HL-60/S4 treated with phorbol 12-myristate 13-acetate at 8.2 ng/mL for 4 days and 3 days (cell line): ENCODE measurements at regions not wholly inside any gene's neighbourhood (a gene's known extent, or its start where the extent isn't known, plus 50 kb on each side); places are given as distances from the start of the nearest gene placed in this dataset.
"Not testable (repeated sequence)": the region's sequence is repeated elsewhere in the genome, so short reads cannot be mapped to it uniquely, and the experiment has no call there.

Experiments used
- in situ Hi-C: fragments of 300-500 bp; cut with MboI; formaldehyde crosslinking; loops from 2 replicates; pipeline ENCODE4 v1.15.0; 2022; ENCODE audit warnings: low sequenced_read_pairs

DNA sequence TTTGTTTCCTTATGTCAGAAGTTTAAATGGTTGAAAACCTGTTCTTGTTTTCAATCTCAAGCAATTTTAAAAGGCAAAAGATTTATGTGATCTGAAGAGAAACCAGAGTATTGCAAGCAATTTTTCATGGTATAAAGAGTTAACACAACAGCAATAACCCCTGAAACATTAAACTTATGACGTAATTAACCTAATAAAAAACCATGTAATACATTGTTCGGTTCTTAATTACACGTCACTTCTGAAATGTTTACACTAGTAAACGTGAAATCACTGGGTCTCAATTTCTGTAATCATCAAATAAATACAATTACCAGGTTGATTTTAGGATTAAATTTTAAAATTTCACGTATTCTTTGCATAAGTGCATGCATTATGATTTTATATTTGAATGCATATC is 914.5 kb downstream of the NLGN4X start:
- in situ Hi-C loops: no loop called here

DNA sequence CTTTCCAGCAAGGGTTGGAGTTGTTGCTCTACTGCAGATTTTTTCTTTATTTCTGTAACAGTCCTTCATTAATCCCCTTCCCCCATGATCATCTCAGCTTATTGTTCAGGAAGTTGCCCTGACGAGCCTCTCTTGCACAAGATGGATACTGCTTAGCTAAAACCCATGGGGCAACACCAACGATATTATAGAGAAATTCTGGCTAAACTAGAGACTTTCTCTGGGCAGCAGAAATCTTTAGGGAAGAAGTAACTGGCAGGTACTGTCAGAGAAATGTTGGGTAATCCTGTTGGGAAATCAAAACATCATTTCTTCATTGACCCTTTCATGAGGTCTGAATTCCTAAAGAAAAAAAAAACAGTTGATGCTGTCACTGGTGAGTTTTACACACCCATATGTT is 921.3 kb downstream of the NLGN4X start:
- in situ Hi-C loops: no loop called here

DNA sequence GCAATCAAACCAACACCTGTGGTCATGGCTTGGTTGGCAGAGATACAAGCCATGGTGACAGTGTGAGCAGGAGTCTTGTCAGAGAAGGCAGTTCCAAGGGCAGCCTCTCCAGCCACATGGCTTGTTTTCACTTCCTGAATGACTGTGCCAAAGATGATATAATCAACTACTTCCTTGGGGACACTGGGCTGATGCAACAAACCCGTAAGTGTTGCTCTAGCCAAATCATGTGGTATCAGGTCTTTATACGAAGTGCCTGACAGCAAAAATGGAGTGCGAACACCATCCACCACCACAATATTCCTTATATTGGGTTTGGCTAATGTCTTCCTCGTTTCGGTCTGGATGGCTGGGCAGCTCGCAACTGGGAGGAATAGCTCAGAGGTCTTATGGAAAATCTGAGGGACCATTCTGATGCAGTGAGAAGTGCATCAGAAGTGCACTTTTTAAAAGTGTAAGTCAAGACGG is 922.0 kb downstream of the NLGN4X start:
- in situ Hi-C loops: no loop called here

DNA sequence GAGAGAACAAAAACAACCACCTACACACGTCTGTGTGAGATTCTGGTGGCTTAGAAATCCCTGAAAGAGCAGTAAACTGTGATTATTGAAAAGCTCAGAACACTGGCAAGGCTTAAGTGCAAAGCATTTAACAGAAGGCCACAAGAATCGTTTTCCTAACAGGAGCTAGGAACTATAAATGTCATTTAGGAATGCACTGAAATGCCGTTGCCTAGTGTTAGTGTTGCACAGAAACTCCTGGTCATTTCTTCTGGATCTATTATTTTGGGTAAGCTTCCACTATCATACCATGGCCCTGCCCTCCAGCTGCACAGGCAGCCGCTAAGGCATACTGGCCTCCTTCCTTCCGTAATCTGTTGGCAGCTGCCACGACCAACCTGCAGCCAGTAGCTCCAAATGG is 923.2 kb downstream of the NLGN4X start:
- in situ Hi-C loops: no loop called here

DNA sequence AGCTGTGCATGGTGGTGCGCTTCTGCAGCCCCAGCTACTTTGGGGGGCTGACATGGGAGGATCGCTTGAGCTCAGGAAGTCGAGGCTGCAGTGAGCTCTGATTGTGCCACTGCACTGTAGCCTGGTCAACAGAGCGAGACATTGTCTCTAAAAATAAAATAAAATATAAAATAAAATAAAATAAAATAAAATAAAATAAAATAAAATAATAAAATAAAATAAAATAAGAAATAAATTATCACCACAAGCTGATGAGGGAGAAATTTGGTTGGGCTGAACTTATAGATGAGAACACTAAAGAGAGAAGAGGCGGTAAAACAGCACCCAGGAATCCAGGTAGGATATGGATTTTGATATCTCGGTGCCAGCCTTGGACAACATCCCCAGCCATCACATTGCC is 933.7 kb downstream of the NLGN4X start:
- in situ Hi-C loops: no loop called here

DNA sequence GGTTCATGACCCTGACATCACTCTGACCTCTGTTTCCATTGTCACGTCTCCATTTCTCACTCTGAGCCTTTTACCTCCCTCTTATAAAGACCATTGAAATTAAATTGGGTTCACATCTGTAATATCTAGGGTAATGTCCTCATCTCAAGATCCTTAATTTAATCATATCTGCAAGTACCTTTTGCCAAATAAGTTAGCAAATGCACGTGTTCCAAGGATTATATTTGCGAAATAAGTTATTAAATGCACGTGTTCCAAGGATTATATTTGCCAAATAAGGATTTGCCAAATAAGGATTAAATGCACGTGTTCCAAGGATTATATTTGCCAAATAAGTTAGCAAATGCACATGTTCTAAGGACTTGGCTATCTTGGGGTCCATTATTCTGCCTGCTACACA is 938.0 kb downstream of the NLGN4X start:
- in situ Hi-C loops: no loop called here

DNA sequence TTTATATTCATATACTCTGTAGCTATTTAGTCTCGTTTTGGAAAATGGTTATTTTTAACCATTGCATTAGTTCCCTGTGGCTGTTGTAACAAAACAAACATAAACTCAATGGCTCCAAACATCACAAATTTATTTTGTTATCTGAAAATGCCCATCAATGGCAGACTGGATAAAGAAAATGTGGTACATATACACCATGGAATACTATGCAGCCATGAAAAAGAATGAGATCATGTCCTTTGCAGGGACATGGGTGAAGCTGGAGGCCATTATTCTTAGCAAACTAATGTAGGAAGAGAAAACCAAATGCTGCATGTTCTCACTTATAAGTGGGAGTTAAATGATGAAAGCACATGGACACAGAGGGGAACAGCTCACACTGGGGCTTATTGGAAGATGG is 938.7 kb downstream of the NLGN4X start:
- in situ Hi-C loops: not testable (repeated sequence)

DNA sequence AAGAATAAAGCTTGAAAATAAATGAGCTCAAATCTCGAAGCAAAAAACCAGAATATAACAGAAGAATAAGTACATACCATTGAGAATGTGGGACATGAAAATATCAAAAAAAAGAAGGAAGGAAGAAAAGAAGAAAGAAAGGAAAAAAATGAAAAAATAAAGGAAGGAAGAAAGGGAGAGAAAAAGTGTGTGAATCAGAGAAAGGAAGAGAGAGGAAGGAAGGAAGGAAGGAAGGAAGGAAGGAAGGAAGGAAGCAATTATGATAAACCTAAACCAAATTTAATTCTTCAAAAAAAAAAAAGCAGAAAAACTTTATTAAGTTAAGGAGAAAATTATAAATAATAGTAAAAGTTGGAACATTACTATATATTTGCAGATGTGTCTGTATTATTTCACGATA is 949.8 kb downstream of the NLGN4X start:
- in situ Hi-C loops: no loop called here

DNA sequence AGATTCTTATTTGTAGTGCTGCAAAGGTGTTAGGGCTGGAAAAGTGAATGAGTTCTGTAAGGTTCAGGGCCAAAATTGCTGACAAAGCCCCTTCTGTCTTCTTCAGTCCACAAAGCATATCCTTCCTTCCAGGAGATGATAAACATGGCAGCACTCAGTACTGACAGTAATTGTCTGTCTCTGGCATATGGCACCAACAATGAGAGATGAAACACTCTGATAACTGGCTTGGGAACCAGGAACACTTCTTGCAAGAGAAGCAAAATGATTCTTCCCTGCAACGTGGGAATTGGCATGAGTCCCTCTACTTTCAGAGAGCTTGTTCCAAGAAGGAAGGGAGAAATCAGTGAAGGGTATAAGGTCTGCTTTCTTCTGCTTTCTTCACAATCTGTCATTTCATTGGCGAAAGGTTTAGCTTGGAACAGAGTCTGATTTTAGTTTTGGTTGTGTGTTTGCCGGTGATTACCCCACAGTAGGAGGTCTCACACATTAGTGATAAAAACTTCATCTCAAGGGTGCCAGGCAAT is 963.3 kb downstream of the NLGN4X start:
- in situ Hi-C loops: no loop called here

DNA sequence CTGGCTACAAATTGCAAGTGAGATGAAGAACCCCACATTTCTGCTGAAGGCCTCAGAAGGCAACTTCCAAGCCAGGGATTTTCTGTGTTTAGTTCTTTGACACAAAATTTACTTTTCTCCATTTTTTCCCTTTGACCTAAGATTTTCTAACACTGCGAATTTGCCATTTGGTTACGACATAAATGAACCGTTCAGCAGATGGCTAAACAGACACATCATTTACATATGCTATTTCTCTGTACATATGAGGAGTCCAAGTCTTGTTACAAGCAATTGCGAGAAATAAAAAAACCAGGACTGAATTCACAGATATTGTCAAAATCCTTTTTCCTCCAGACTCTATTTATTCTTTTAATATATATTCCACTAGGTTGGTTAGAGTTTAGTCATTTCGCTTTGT is 978.6 kb downstream of the NLGN4X start:
- in situ Hi-C loops: no loop called here

DNA sequence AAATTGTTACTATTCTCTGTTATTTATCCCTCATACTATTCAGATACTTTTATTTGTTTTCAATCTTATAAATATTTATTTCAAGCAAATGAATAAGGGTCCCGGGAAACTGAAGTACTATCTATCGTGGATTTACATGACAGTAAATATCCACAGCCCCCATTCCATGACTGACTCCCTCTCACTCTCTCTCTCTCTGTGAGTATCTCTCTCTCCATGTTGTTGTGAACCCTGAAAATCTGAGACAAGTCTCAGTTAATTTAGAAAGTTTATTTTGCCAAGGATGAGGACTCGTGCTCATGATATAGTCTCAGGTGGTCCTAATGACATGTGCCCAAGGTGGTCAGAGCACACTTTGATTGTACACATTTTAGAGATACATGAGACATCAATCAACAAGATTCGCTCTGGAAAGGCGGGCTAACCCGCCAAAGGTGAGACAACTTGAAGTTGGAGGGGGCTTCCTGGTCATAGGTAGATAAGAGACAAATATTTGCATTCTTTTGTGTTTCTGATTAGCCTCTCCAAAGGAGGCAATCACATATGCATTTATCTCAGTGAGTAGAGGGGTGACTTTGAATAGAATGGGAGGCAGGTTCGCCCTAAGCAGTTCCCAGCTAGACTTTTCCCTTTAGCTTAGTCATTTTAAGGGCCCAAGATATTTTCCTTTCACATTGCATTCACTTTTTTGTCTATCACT is 986.4 kb downstream of the NLGN4X start:
- in situ Hi-C loops: no loop called here

DNA sequence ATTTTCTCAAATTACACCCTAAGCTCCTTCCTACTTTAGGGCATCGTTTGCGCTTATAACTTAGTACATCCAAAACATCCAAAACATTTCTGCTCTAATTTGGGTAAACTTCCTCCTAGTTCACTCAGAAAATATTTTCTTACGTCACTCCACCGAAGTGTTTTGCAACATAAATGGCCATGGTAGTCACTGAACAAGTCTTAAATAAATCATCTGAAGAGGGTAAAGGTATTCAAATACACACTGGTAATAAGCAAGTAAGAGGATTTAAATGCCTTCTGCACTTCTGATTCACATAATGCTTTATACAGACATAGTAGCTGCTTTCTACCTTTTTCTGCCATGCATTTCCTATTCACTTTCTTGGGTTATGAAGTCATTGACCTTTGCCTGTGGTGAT is 991.9 kb downstream of the NLGN4X start:
- in situ Hi-C loops: no loop called here

DNA sequence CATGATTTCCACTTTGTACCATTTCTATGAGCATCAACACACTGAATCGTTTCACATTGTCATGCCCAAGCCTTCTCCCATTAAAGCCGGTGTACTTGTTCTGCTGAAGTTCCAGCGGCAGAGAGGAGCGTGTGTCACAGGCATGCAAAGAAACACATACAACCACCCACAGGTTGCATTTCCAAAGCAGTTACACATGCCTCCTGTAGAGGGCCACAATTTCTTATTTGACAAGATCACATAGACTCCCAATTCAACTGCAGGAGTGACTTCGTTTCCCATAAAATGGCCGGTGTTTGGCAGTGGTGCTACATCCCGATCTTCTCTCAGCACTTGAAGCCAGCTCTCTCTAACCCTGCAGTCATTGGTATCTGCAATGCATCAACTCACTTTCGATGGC is 992.6 kb downstream of the NLGN4X start:
- in situ Hi-C loops: no loop called here

DNA sequence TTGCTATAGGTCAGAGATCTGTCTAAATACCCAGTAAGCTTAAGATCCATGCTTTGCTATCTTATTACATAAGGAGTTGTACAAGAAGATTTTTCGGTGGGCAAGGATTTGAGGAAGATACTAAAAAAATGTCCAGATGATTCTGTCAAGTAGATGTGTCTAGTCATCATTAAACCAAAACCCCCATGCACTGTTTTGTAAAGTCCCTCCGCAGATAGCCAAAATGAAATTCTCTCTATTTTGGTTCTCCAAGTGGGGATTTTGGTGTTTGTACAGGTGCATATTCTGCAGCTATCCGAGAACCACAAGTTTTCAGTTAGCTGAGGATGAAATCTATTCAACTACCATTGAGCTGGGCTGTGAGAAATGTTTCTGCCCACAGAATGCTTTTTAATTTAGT is 994.8 kb downstream of the NLGN4X start:
- in situ Hi-C loops: no loop called here

DNA sequence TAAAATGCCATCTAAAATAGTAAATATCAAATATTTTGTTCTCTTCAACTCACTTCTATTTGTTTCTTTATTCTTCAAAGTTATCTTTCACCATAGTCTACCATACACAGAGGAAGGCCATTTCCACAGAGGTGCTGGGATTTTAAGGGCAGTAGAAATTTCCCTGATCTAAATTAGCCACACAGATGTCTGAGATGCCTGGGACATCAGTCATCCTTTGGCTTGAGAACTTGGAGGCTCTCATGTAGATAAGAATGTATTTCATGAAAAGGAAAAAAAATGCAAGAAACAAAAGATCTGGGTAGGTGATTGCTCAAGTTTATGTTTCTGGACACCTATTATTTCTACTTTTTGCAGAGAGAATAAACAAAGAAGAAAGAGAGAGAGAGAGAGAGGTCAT is 1008.2 kb downstream of the NLGN4X start:
- in situ Hi-C loops: no loop called here

DNA sequence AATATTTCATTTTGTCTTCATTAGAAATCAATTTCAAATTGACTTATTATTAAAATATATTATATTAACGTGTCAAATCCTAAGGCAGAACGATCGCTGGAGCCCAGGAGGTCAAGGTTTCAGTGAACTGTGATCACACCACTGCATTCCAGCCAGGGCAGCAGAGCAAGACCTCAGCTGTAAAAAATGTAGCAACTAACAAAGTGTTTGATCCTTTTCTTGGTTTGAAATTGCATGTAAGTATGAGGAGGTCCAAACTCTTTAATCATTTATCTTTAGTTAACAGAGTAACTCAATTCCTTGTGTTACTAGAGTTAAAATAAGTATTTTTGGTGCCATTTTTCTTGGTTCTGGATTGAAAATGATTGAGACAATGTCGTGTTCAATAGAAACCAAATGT is 1033.9 kb downstream of the NLGN4X start:
- in situ Hi-C loops: no loop called here

DNA sequence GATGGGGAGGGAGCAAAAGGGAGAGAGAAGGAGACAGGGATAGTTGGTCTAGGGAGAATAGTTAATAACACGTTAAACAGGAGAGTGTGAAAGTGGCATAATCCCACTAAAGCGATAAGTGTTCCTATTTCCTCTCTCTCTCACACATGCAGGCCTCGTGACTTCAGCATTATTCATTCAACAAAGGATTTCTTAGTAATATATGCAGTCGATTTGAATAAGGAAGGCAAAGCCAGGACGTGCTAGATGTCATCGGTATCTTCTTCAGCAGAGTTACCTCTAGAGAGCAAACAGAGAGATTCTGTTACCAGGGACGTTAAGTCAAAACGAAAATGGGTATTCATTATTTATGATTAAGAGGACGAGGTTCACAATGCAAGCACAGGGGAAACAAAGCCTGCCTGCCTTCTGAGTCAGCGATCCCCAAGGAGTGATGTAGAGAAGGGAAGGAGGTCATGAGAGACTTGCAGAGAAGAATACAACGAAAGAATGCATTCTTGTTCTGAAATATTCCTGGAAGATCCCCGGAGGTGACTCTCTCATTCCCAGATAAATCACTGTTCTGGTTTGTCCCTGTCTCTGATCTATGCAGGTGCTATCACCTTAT is 1048.4 kb downstream of the NLGN4X start:
- in situ Hi-C loops: no loop called here

DNA sequence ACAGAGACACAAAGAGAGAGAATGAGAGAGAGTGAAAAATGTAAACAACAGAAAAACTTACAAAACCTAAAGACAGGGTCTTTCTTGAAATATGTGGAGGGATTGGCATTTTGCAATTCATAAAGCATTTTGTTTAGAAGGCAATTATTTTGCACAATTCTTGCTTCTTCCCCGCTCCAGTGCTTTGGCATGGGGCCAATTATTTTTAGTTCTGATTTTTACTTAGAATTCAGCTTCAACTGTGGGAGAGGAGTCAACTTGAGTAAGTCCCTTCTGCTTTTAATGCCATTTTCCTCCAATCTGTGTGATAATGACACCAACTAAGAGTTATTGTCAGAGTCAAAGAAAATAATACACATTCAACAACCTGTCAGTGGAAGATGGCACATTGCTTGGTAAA is 1051.9 kb downstream of the NLGN4X start:
- in situ Hi-C loops: no loop called here

DNA sequence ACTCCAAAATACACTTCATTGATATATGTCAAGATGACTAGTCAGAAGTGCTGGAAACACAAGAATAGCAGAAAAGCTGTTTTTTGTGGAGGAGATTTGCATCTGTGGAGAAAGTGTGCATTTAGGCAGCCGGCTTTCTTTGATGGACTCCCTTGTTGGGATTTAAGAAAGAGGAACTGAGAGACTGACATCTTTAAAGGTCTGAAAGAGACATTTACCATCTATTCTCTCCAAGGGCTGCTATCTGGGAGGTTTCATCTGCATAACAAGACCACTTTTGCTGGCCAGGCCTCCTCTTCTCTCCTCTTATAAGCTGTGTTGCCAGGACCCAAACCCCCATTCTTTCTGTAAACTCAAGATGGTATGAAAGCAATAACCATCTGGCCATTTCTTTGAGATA is 1065.0 kb downstream of the NLGN4X start:
- in situ Hi-C loops: no loop called here

DNA sequence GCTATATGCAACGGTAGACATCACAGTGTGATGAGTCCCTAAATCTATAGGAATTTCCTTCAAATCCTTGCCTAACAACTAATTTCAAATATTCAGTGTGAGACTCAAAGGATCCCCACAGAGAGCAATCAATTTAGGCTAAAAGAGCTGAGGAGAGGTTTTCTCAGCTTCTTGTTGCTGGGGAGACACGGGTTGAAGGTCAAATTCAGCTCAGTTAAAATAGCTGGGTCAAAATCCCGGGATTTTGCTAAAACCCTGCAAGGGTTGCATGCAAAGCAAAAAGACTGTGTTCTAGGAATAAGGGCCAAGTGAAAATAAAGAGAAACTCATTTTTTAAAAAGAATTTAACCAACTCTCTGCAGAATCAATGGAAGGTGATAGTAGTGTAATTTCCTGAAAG is 1073.4 kb downstream of the NLGN4X start:
- in situ Hi-C loops: no loop called here

DNA sequence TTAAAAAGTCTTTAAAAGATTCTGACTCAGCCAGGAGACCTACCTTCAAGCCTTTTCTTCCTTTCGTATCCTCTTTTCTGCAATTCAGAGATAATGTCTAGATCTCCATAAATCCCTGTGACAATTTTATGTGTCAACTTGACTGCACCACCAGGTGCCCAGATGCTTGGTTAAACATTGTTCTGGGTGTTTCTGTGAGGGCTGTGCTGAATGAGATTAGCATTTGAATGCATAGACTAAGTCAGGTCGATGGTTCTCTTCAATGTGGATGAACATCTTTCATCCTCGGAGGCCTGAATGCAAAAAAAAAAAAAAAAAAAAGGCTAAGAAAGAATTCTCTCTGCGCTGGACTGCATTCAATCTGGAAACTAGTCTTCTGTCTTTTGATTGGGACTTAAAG is 1082.7 kb downstream of the NLGN4X start:
- in situ Hi-C loops: no loop called here

DNA sequence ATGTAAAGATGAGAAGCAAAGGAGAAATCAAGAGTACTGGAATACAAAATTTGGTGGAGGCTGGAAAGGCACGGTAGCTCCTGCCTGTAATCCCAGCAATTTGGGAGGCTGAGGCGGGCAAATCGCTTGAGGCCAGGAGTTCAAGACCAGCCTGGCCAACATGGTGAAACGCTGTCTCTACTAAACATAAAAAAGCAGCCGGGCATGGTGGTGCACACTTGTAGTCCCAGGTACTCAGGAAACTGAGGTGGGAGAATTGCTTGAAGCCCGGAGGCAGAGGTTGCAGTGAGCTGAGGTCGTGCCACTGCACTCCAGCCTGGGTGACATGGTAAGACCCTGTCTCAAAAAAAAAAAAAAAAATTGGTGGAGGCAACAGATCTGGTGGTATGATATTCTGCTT is 1086.0 kb downstream of the NLGN4X start:
- in situ Hi-C loops: no loop called here
